NCI-H146 (cell line): ENCODE measurements at regions not wholly inside any gene's neighbourhood (a gene's known extent, or its start where the extent isn't known, plus 50 kb on each side); places are given as distances from the start of the nearest gene placed in this dataset.
"Not testable (repeated sequence)": the region's sequence is repeated elsewhere in the genome, so short reads cannot be mapped to it uniquely, and the experiment has no call there.

ENCODE experiments used
- DNase-seq: peaks from one replicate; lab custom pipeline; 2025; lab: John Stamatoyannopoulos, UW

- DNase-seq = no peak
Observed at GRCh38 chr13:80823472-80823871, 482.5 kb upstream of the SPRY2 start.

GRCh38 chr13:80821466-80821865 lies 480.5 kb upstream of the SPRY2 start:
- DNase-seq = no peak

- DNase-seq = no peak
Observed at GRCh38 chr13:80817979-80818378, 477.1 kb upstream of the SPRY2 start.

- no peak for DNase-seq
Observed at GRCh38 chr13:80814541-80814940, 473.6 kb upstream of the SPRY2 start.

- not testable (repeated sequence) for DNase-seq
Observed at GRCh38 chr13:80810294-80810693, 469.4 kb upstream of the SPRY2 start.

- no peak for DNase-seq
Observed at GRCh38 chr13:80802946-80803345, 462.0 kb upstream of the SPRY2 start.

GRCh38 chr13:80798576-80799133 lies 457.7 kb upstream of the SPRY2 start:
- DNase-seq = no peak

- no peak for DNase-seq
Observed at GRCh38 chr13:80787604-80788003, 446.7 kb upstream of the SPRY2 start.

GRCh38 chr13:80783926-80784565 lies 443.1 kb upstream of the SPRY2 start:
- DNase-seq = no peak

- DNase-seq = no peak
Observed at GRCh38 chr13:80782441-80782840, 441.5 kb upstream of the SPRY2 start.

GRCh38 chr13:80778297-80778696 lies 437.4 kb upstream of the SPRY2 start:
- peak; percentile 4 for DNase-seq

- no peak for DNase-seq
Observed at GRCh38 chr13:80757694-80758093, 416.8 kb upstream of the SPRY2 start.

GRCh38 chr13:80755910-80756309 lies 415.0 kb upstream of the SPRY2 start:
- DNase-seq = no peak

GRCh38 chr13:80754441-80754840 lies 413.5 kb upstream of the SPRY2 start:
- DNase-seq = no peak

GRCh38 chr13:80753866-80754265 lies 412.9 kb upstream of the SPRY2 start:
- DNase-seq = no peak

GRCh38 chr13:80751854-80752253 lies 410.9 kb upstream of the SPRY2 start:
- DNase-seq = no peak

- DNase-seq = no peak
Observed at GRCh38 chr13:80744147-80744914, 403.4 kb upstream of the SPRY2 start.

GRCh38 chr13:80742033-80742432 lies 401.1 kb upstream of the SPRY2 start:
- no peak for DNase-seq

- no peak for DNase-seq
Observed at GRCh38 chr13:80740071-80740470, 399.1 kb upstream of the SPRY2 start.

- DNase-seq = no peak
Observed at GRCh38 chr13:80737513-80737912, 396.6 kb upstream of the SPRY2 start.

GRCh38 chr13:80727321-80727975 lies 386.5 kb upstream of the SPRY2 start:
- DNase-seq = no peak

GRCh38 chr13:80726868-80727267 lies 385.9 kb upstream of the SPRY2 start:
- DNase-seq = no peak

- DNase-seq = no peak
Observed at GRCh38 chr13:80721689-80722088, 380.8 kb upstream of the SPRY2 start.
